Right cardiac atrium (tissue), 5 donors: ENCODE measurements at regions not wholly inside any gene's neighbourhood (a gene's known extent, or its start where the extent isn't known, plus 50 kb on each side); places are given as distances from the start of the nearest gene placed in this dataset.
A peak's percentile ranks its signal among the peaks of the same experiment; 100 is the strongest.
"Not testable (repeated sequence)": the region's sequence is repeated elsewhere in the genome, so short reads cannot be mapped to it uniquely, and the experiment has no call there.

ENCODE experiments used
- ATAC-seq, 2 donors: fragments of 200-7000 bp; cut with Tn5 transposase; one replicate each; pipeline versions ENCODE4 v1.8.0 to v1.9.1; 2020; ENCODE audit warnings: moderate library complexity in 2 of 2, mild to moderate bottlenecking in 1 of 2
- DNase-seq, 3 donors: peaks; one replicate each; pipeline ENCODE4 v3.0.0-alpha.2; 2020
- H3K27ac ChIP-seq: one replicate; pipeline ENCODE4 v1.5.1; 2013; ENCODE audit warnings: mild to moderate bottlenecking, low read length, control low read depth, moderate library complexity
- H3K27me3 ChIP-seq: one replicate; pipeline ENCODE4 v1.6.1; 2013; ENCODE audit not compliant: control insufficient read depth, insufficient read depth
- H3K4me1 ChIP-seq: one replicate; pipeline ENCODE4 v1.6.1; 2013; ENCODE audit warnings: low read length; ENCODE audit not compliant: control insufficient read depth, insufficient read depth
- H3K4me3 ChIP-seq: one replicate; pipeline ENCODE4 v1.5.1; 2013; ENCODE audit warnings: low read length, control low read depth
- H3K9me3 ChIP-seq: one replicate; pipeline ENCODE4 v1.6.1; 2013; ENCODE audit warnings: low read length; ENCODE audit not compliant: control insufficient read depth
- WGBS: extraction: QIAGEN DNeasy Blood & Tissue Kit; methylation state at CpG from one replicate; pipeline ENCODE4 v1.1.7; 2013; 5-methylcytosine and 5-hydroxymethylcytosine counted together
- intact Hi-C, 4 donors: fragments of 100-400 bp; cut with DNase I; formaldehyde crosslinking; loops; one replicate each; pipeline versions ENCODE4 v1.11.0 to v1.14.0; 2022 to 2023
- donor health status: healthy with polysubstance abuse.
- donor health status: DM: no; HTN: yes; CAD: no.
- donor health status: DM: no; HTN: no; CAD: no.
- donor health status: DM: no; HTN: yes; CAD: no; lungs with severe emphysema.
- donor health status: DM: yes; HTN: yes; CAD: no.

DNA sequence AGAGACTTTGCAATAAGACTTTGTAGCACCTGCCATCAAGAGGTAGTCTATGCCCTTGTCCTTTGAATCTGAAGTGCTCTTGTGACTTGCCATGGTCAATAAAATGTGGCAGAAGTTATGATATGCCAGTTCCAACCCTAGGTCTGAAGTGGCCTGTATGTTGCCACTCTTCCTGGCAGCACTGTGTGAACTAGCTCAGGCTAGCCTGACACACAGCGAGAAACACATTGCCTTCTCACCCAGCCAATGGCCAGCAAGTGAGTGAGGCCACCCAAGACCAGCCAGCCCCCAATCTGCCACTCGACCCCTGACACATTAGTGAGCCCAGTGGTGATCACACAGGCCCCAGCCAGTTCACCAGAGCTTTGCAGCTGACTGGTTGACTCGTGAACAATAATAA is 52.7 kb upstream of the OSMR start:
- Histone ChIP-seq H3K4me3 (no peak overlapping the region), H3K27me3 (no peaks in the 10 kb centered on the region), H3K27ac (no peak overlapping the region), H3K4me1 (peaks cover 11% of the 10 kb centered on the region), H3K9me3 (no peaks in the 10 kb centered on the region)
- WGBS: 88% methylated on average over 3 of the region's 3 CpGs
- no peak for DNase-seq
- intact Hi-C loops: no loop called here
- ATAC-seq: no peak

GRCh38 chr5:38794037-38794436 is 51.8 kb upstream of the OSMR start:
- 83% methylated on average over 7 of the region's 7 CpGs for WGBS
- ATAC-seq: not testable (repeated sequence)

GRCh38 chr5:38794986-38795385 is 50.8 kb upstream of the OSMR start:
- H3K4me3 ChIP-seq: no peak overlapping the region
- ATAC-seq (no peak), DNase-seq (no peak)
- 95% methylated on average over 5 of the region's 5 CpGs for WGBS
- no peak overlapping the region for H3K27ac ChIP-seq
- H3K4me1 ChIP-seq: peaks cover 12% of the 10 kb centered on the region
- H3K9me3 ChIP-seq: no peaks in the 10 kb centered on the region
- intact Hi-C loops: no loop called here
- no peaks in the 10 kb centered on the region for H3K27me3 ChIP-seq

More at GRCh38 chr5:38794037-38794436, 51.8 kb upstream of the OSMR start:
- intact Hi-C loops, H3K27ac ChIP-seq, H3K4me3 ChIP-seq, H3K9me3 ChIP-seq, H3K27me3 ChIP-seq, DNase-seq: not testable (repeated sequence)
- H3K4me1 ChIP-seq: peaks cover 11% of the 10 kb centered on the region

DNA sequence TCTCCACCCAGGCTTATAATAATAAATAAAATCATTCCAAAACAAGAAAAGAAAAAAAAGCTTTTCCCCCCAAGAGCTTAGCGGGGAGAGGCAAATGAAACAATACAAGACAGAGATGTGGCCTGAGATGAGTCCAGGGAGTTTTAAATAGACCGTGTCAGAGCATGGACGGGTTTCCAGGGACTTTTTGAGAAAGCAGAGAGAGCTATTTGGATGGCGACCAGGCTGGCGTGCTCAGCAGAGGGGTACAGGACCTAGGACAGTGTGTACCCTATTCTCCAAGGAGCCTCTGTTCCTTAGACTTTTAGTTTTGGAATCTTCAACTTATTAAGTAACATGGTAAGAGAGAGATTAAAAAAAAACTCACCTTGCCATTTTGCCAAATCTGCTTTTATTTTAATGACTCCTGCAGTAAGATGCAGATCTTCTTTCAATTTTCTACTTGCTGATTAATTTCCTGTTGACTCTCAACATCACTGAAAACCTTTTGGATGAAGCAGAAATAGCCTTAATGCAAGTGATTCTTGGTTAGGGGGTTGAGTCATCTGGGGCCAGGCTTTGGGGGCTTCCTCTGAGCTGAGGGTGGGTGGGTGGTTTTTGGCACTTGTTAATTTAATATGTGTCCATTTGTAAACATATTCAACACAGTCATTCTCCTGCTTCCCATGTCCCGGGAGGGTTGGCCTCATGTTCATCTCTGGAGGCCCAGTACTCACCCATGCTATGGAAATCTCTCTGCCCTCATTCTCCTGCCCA is 49.6 kb upstream of the OSMR start:
- WGBS: 31% methylated on average over 6 of the region's 6 CpGs
- Histone ChIP-seq H3K4me3 (no peak overlapping the region), H3K4me1 (peaks cover 20% of the 10 kb centered on the region), H3K9me3 (no peaks in the 10 kb centered on the region), H3K27ac (peak overlapping the region; percentile 82), H3K27me3 (no peaks in the 10 kb centered on the region)
- intact Hi-C loops: no loop called here
- DNase-seq: peak in 2 of 3 donors; percentile 54 to 88
- ATAC-seq: peak; percentile 70 to 89
